H9 (cell line): ENCODE measurements at regions not wholly inside any gene's neighbourhood (a gene's known extent, or its start where the extent isn't known, plus 50 kb on each side); places are given as distances from the start of the nearest gene placed in this dataset.

Experiments used
- DNase-seq: peaks from one replicate; pipeline ENCODE4 v3.0.0-alpha.2; 2017
- H2AFZ ChIP-seq: one replicate; pipeline ENCODE4 v1.6.1; 2013; ENCODE audit warnings: mild to moderate bottlenecking, low read length, control low read depth, moderate library complexity
- H2AK5ac ChIP-seq: 2 replicates; pipeline ENCODE4 v1.6.1; 2013; ENCODE audit warnings: low read length, control low read depth, mixed read lengths; ENCODE audit not compliant: insufficient read length
- H2BK120ac ChIP-seq: one replicate; pipeline ENCODE4 v1.6.1; 2013; ENCODE audit warnings: low read depth, mild to moderate bottlenecking, low read length, control low read depth, inconsistent platforms; ENCODE audit not compliant: poor library complexity, severe bottlenecking
- H2BK12ac ChIP-seq: 2 replicates; pipeline ENCODE4 v1.6.1; 2013; ENCODE audit warnings: low read length, control low read depth, mixed read lengths, low read depth; ENCODE audit not compliant: insufficient read length
- H2BK15ac ChIP-seq: 2 replicates; pipeline ENCODE4 v1.6.1; 2013; ENCODE audit warnings: low read depth, low read length, control low read depth
- H2BK20ac ChIP-seq: one replicate; pipeline ENCODE4 v1.6.1; 2013; ENCODE audit warnings: low read depth, mild to moderate bottlenecking, low read length, control low read depth, inconsistent platforms; ENCODE audit not compliant: poor library complexity, severe bottlenecking
- H2BK5ac ChIP-seq: 2 replicates; pipeline ENCODE4 v1.6.1; 2013; ENCODE audit warnings: low read length, control low read depth, mixed read lengths; ENCODE audit not compliant: insufficient read length
- H3K14ac ChIP-seq: 2 replicates; pipeline ENCODE4 v1.6.1; 2013; ENCODE audit warnings: low read length, control low read depth; ENCODE audit not compliant: insufficient read depth
- H3K18ac ChIP-seq: 2 replicates; pipeline ENCODE4 v1.6.1; 2013; ENCODE audit warnings: low read depth, mild to moderate bottlenecking, mixed read lengths, low read length, control low read depth; ENCODE audit not compliant: insufficient read length
- H3K23ac ChIP-seq: 2 replicates; pipeline ENCODE4 v1.6.1; 2013; ENCODE audit warnings: low read length, control low read depth, mixed read lengths, low read depth; ENCODE audit not compliant: insufficient read length
- H3K23me2 ChIP-seq: 2 replicates; pipeline ENCODE4 v1.6.1; 2013; ENCODE audit warnings: low read depth, mild to moderate bottlenecking, mixed read lengths, low read length, control low read depth; ENCODE audit not compliant: insufficient read length, poor library complexity, severe bottlenecking
- H3K27ac ChIP-seq: 2 replicates; pipeline ENCODE4 v1.5.1; 2013; ENCODE audit warnings: low read length, control low read depth, mixed read lengths, low read depth; ENCODE audit not compliant: insufficient read length
- H3K27me3 ChIP-seq: 2 replicates; pipeline ENCODE4 v1.6.1; 2013; ENCODE audit warnings: low read length, control low read depth, inconsistent platforms; ENCODE audit not compliant: insufficient read depth
- H3K4ac ChIP-seq: 2 replicates; pipeline ENCODE4 v1.6.1; 2013; ENCODE audit warnings: low read depth, mild to moderate bottlenecking, control low read depth, inconsistent platforms, low read length, moderate library complexity
- H3K4me1 ChIP-seq: 2 replicates; pipeline ENCODE4 v1.6.1; 2013; ENCODE audit warnings: low read length, control low read depth, inconsistent platforms; ENCODE audit not compliant: insufficient read depth
- H3K4me2 ChIP-seq: 2 replicates; pipeline ENCODE4 v1.6.1; 2013; ENCODE audit warnings: low read length, control low read depth, mixed read lengths; ENCODE audit not compliant: insufficient read length, insufficient read depth
- H3K56ac ChIP-seq: 2 replicates; pipeline ENCODE4 v1.6.1; 2013; ENCODE audit warnings: low read depth, mild to moderate bottlenecking, mixed read lengths, low read length, control low read depth; ENCODE audit not compliant: insufficient read length
- H3K79me1 ChIP-seq: 2 replicates; pipeline ENCODE4 v1.6.1; 2013; ENCODE audit warnings: low read depth, mild to moderate bottlenecking, moderate library complexity, low read length, control low read depth, inconsistent platforms; ENCODE audit not compliant: insufficient read depth, poor library complexity, severe bottlenecking
- H3K79me2 ChIP-seq: 2 replicates; pipeline ENCODE4 v1.6.1; 2013; ENCODE audit warnings: low read length, control low read depth, inconsistent platforms; ENCODE audit not compliant: insufficient read depth
- H3K9ac ChIP-seq: 2 replicates; pipeline ENCODE4 v1.6.1; 2013; ENCODE audit warnings: low read length, control low read depth, mixed read lengths; ENCODE audit not compliant: insufficient read length; ENCODE audit errors: extremely low read depth
- H3K9me3 ChIP-seq: one replicate; pipeline ENCODE4 v1.6.1; 2013; ENCODE audit warnings: low read depth, low read length, inconsistent platforms; ENCODE audit not compliant: control insufficient read depth
- H3T11ph ChIP-seq: one replicate; pipeline ENCODE4 v1.6.1; 2013; ENCODE audit warnings: mild to moderate bottlenecking, low read length, control low read depth, inconsistent platforms
- H4K20me1 ChIP-seq: one replicate; pipeline ENCODE4 v1.6.1; 2013; ENCODE audit not compliant: control insufficient read depth, insufficient read length, insufficient read depth
- H4K5ac ChIP-seq: 2 replicates; pipeline ENCODE4 v1.6.1; 2013; ENCODE audit warnings: low read depth, mild to moderate bottlenecking, mixed read lengths, low read length, control low read depth; ENCODE audit not compliant: insufficient read length
- H4K8ac ChIP-seq: replicated peaks from 2 replicates; pipeline ENCODE4 v1.6.1; 2013; ENCODE audit warnings: low read length, control low read depth, mixed read lengths, low read depth; ENCODE audit not compliant: insufficient read length
- H4K91ac ChIP-seq: 2 replicates; pipeline ENCODE4 v1.6.1; 2013; ENCODE audit warnings: low read depth, mild to moderate bottlenecking, moderate library complexity, mixed read lengths, low read length, control low read depth; ENCODE audit not compliant: insufficient read length
- H3K27ac Mint-ChIP-seq, 3 experiments: 2 replicates in 2 of 3; 3 replicates in 1 of 3; pipeline ENCODE4 v1.8.0; 2020 to 2021; ENCODE audit warnings: mixed read lengths in 3 of 3, mild to moderate bottlenecking in 1 of 3, moderate library complexity in 1 of 3
- H3K27me3 Mint-ChIP-seq: 2 replicates; pipeline ENCODE4 v1.8.0; 2021; ENCODE audit warnings: low read depth, mild to moderate bottlenecking, moderate library complexity, mixed read lengths
- H3K36me3 Mint-ChIP-seq, 3 experiments: 2 replicates in 2 of 3; 3 replicates in 1 of 3; pipeline ENCODE4 v1.8.0; 2020 to 2021; ENCODE audit warnings: low read depth in 3 of 3, mixed read lengths in 3 of 3; ENCODE audit not compliant: insufficient read depth in 1 of 3
- H3K4me1 Mint-ChIP-seq, 2 experiments: 2 replicates each; pipeline ENCODE4 v1.8.0; 2020; ENCODE audit warnings: mixed read lengths in 2 of 2
- H3K4me3 Mint-ChIP-seq, 2 experiments: 2 replicates in 1 of 2; 3 replicates in 1 of 2; pipeline ENCODE4 v1.8.0; 2020 to 2021; ENCODE audit warnings: mild to moderate bottlenecking in 2 of 2, mixed read lengths in 2 of 2, moderate library complexity in 1 of 2
- H3K9me3 Mint-ChIP-seq, 2 experiments: 2 replicates in 1 of 2; 3 replicates in 1 of 2; pipeline ENCODE4 v1.8.0; 2020; ENCODE audit warnings: mild to moderate bottlenecking in 2 of 2, mixed read lengths in 2 of 2, moderate library complexity in 1 of 2
- WGBS: extraction: QIAGEN DNeasy Blood & Tissue Kit; methylation state at CpG from one replicate; pipeline ENCODE4 v1.1.7; 2013; ENCODE audit warnings: missing lambda C conversion rate, low lambda C conversion rate, mixed read lengths; ENCODE audit not compliant: insufficient read length; ENCODE audit errors: extremely low coverage; 5-methylcytosine and 5-hydroxymethylcytosine counted together
- TF ChIP-seq, protein P1 (sequence below): fragments of 200-600 bp; sonication (generic); conservative IDR thresholded peaks from 3 replicates; pipeline ENCODE4 v1.8.0; 2021; ENCODE audit warnings: antibody characterized with exemption, mild to moderate bottlenecking

DNA sequence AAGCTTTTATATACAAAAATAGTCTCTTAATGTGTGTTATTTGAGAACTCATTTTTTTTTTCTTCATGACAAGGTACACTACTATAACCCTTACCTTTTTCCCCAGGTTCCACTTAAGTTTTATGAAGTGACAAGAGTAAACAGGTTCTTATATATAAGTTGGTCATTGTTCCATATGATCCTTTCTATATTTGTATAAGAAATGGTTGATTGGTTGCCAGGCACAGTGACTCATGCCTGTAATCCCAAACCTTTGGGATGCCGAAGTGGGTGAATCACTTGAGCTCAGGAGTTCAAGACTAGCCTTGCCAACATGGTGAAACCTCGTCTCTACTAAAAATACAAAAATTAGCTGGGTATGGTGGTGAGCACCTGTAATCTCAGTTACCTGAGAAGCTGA lies 108.3 kb downstream of the PCSK1 start:
- TF ChIP-seq, protein P1, sequence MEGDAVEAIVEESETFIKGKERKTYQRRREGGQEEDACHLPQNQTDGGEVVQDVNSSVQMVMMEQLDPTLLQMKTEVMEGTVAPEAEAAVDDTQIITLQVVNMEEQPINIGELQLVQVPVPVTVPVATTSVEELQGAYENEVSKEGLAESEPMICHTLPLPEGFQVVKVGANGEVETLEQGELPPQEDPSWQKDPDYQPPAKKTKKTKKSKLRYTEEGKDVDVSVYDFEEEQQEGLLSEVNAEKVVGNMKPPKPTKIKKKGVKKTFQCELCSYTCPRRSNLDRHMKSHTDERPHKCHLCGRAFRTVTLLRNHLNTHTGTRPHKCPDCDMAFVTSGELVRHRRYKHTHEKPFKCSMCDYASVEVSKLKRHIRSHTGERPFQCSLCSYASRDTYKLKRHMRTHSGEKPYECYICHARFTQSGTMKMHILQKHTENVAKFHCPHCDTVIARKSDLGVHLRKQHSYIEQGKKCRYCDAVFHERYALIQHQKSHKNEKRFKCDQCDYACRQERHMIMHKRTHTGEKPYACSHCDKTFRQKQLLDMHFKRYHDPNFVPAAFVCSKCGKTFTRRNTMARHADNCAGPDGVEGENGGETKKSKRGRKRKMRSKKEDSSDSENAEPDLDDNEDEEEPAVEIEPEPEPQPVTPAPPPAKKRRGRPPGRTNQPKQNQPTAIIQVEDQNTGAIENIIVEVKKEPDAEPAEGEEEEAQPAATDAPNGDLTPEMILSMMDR, result no peak

More for the DNA sequence above, 108.3 kb downstream of the PCSK1 start:
- no peak overlapping the region for H4K5ac ChIP-seq
- H3K36me3 Mint-ChIP-seq, result no peaks in the 10 kb centered on the region
- H4K91ac ChIP-seq, result no peak overlapping the region
- no peak overlapping the region for H3K4ac ChIP-seq
- no peaks in the 10 kb centered on the region for H3K79me2 ChIP-seq
- H3K27me3 Mint-ChIP-seq, result no peaks in the 10 kb centered on the region
- no peaks in the 10 kb centered on the region for H3K27me3 ChIP-seq
- no peak for DNase-seq
- no peak overlapping the region for H2AFZ ChIP-seq
- no peak overlapping the region for H3K14ac ChIP-seq
- no peak overlapping the region for H2BK5ac ChIP-seq
- H3K27ac Mint-ChIP-seq, result no peak overlapping the region
- no peak overlapping the region for H4K8ac ChIP-seq
- no peaks in the 10 kb centered on the region for H3K23me2 ChIP-seq
- no peaks in the 10 kb centered on the region for H3K4me1 ChIP-seq
- no peak overlapping the region for H3K27ac ChIP-seq
- H2BK15ac ChIP-seq, result no peak overlapping the region
- peaks cover 7% of the 10 kb centered on the region in 2 experiments for H3K4me1 Mint-ChIP-seq
- H3K79me1 ChIP-seq, result no peaks in the 10 kb centered on the region
- no peak overlapping the region for H3K4me2 ChIP-seq
- H4K20me1 ChIP-seq, result no peaks in the 10 kb centered on the region
- H3K9ac ChIP-seq, result no peak overlapping the region
- no peak overlapping the region for H3T11ph ChIP-seq
- H3K18ac ChIP-seq, result no peak overlapping the region
- no CpG with 5 or more reads among the region's 2 CpGs for WGBS
- no peak overlapping the region for H3K23ac ChIP-seq
- H2BK20ac ChIP-seq, result no peak overlapping the region
- no peak overlapping the region for H2AK5ac ChIP-seq
- no peak overlapping the region for H3K4me3 Mint-ChIP-seq
- no peak overlapping the region for H2BK12ac ChIP-seq
- no peaks in the 10 kb centered on the region for H3K9me3 Mint-ChIP-seq
- no peaks in the 10 kb centered on the region for H3K9me3 ChIP-seq
- no peak overlapping the region for H3K56ac ChIP-seq
- no peak overlapping the region for H2BK120ac ChIP-seq
